Subcutaneous abdominal adipose tissue (tissue), 5 donors: ENCODE measurements at regions not wholly inside any gene's neighbourhood (a gene's known extent, or its start where the extent isn't known, plus 50 kb on each side); places are given as distances from the start of the nearest gene placed in this dataset.
A peak's percentile ranks its signal among the peaks of the same experiment; 100 is the strongest.

ENCODE experiments used
- H3K27ac ChIP-seq: one replicate; pipeline ENCODE4 v1.7.0; 2013; ENCODE audit warnings: low read depth, mild to moderate bottlenecking, inconsistent platforms, low read length, moderate library complexity
- H3K27me3 ChIP-seq, 5 donors: one replicate each; pipeline ENCODE4 v1.7.0; 2013; ENCODE audit warnings: low read length in 5 of 5, inconsistent platforms in 1 of 5; ENCODE audit not compliant: control insufficient read depth in 5 of 5, insufficient read depth in 4 of 5
- H3K36me3 ChIP-seq, 5 donors: one replicate each; pipeline ENCODE4 v1.7.0; 2013; ENCODE audit warnings: low read length in 5 of 5; ENCODE audit not compliant: control insufficient read depth in 5 of 5, insufficient read depth in 5 of 5
- H3K4me1 ChIP-seq, 5 donors: one replicate each; pipeline ENCODE4 v1.7.0; 2013; ENCODE audit warnings: low read length in 5 of 5, mild to moderate bottlenecking in 3 of 5, moderate library complexity in 1 of 5; ENCODE audit not compliant: control insufficient read depth in 5 of 5, insufficient read depth in 5 of 5
- H3K4me3 ChIP-seq, 5 donors: one replicate each; pipeline ENCODE4 v1.7.0; 2013; ENCODE audit warnings: low read length in 5 of 5, low read depth in 1 of 5
- H3K9ac ChIP-seq, 5 donors: one replicate each; pipeline ENCODE4 v1.7.0; 2013; ENCODE audit warnings: low read length in 5 of 5, mild to moderate bottlenecking in 4 of 5, moderate library complexity in 3 of 5
- H3K9me3 ChIP-seq, 5 donors: one replicate each; pipeline ENCODE4 v1.7.0; 2013; ENCODE audit warnings: low read length in 5 of 5; ENCODE audit not compliant: control insufficient read depth in 5 of 5
- donor health status: healthy.
- donor health status: healthy.
- donor health status: healthy.
- donor health status: healthy.
- donor health status: healthy.

GRCh38 chr6:56904068-56904467, 50.8 kb upstream of the BEND6 start:
- Histone ChIP-seq H3K4me1 (peaks cover 0 to 4% (median 0%) of the 10 kb centered on the region in 5 donors), H3K9ac (no peak overlapping the region), H3K4me3 (no peak overlapping the region), H3K36me3 (no peaks in the 10 kb centered on the region), H3K27me3 (no peaks in the 10 kb centered on the region), H3K9me3 (no peaks in the 10 kb centered on the region), H3K27ac (no peak overlapping the region)

GRCh38 chr6:56902641-56903464, 52.1 kb upstream of the BEND6 start:
- H3K9ac ChIP-seq: no peak overlapping the region
- no peaks in the 10 kb centered on the region for H3K27me3 ChIP-seq
- no peak overlapping the region for H3K27ac ChIP-seq
- H3K4me1 ChIP-seq: peaks cover 0 to 4% (median 0%) of the 10 kb centered on the region in 5 donors
- H3K4me3 ChIP-seq: no peak overlapping the region
- no peaks in the 10 kb centered on the region for H3K9me3 ChIP-seq
- H3K36me3 ChIP-seq: no peaks in the 10 kb centered on the region

- Histone ChIP-seq H3K27me3 (no peaks in the 10 kb centered on the region), H3K9me3 (no peaks in the 10 kb centered on the region), H3K36me3 (no peaks in the 10 kb centered on the region), H3K27ac (no peak overlapping the region), H3K4me1 (peaks cover 0 to 4% (median 0%) of the 10 kb centered on the region in 5 donors), H3K4me3 (no peak overlapping the region), H3K9ac (no peak overlapping the region)
Observed at GRCh38 chr6:56900784-56901183, 54.1 kb upstream of the BEND6 start.

GRCh38 chr6:56899753-56900152, 55.2 kb upstream of the BEND6 start:
- Histone ChIP-seq H3K27me3 (no peaks in the 10 kb centered on the region), H3K9me3 (no peaks in the 10 kb centered on the region), H3K4me1 (peaks cover 0 to 2% (median 0%) of the 10 kb centered on the region in 5 donors), H3K27ac (no peak overlapping the region), H3K36me3 (no peaks in the 10 kb centered on the region), H3K4me3 (no peak overlapping the region), H3K9ac (no peak overlapping the region)

- H3K27me3 ChIP-seq: no peaks in the 10 kb centered on the region
- no peak overlapping the region for H3K9ac ChIP-seq
- no peak overlapping the region for H3K27ac ChIP-seq
- H3K4me1 ChIP-seq: no peaks in the 10 kb centered on the region
- H3K4me3 ChIP-seq: no peak overlapping the region
- H3K9me3 ChIP-seq: no peaks in the 10 kb centered on the region
- H3K36me3 ChIP-seq: no peaks in the 10 kb centered on the region
Observed at GRCh38 chr6:56899311-56899710, 55.6 kb upstream of the BEND6 start.

GRCh38 chr6:56897789-56898529, 56.9 kb upstream of the BEND6 start:
- no peaks in the 10 kb centered on the region for H3K4me1 ChIP-seq
- H3K9me3 ChIP-seq: no peaks in the 10 kb centered on the region
- no peak overlapping the region for H3K9ac ChIP-seq
- no peaks in the 10 kb centered on the region for H3K27me3 ChIP-seq
- H3K36me3 ChIP-seq: no peaks in the 10 kb centered on the region
- H3K27ac ChIP-seq: no peak overlapping the region
- no peak overlapping the region for H3K4me3 ChIP-seq

- Histone ChIP-seq H3K9me3 (no peaks in the 10 kb centered on the region), H3K36me3 (no peaks in the 10 kb centered on the region), H3K4me3 (no peak overlapping the region), H3K27me3 (no peaks in the 10 kb centered on the region), H3K27ac (no peak overlapping the region), H3K4me1 (peaks cover 0 to 14% (median 0%) of the 10 kb centered on the region in 5 donors), H3K9ac (no peak overlapping the region)
Observed at GRCh38 chr6:56891754-56892153, 63.2 kb upstream of the BEND6 start.

GRCh38 chr6:56890683-56891429, 64.1 kb upstream of the BEND6 start:
- Histone ChIP-seq H3K27ac (no peak overlapping the region), H3K9me3 (no peaks in the 10 kb centered on the region), H3K4me3 (no peak overlapping the region), H3K36me3 (no peaks in the 10 kb centered on the region), H3K9ac (no peak overlapping the region), H3K27me3 (no peaks in the 10 kb centered on the region), H3K4me1 (peaks cover 0 to 14% (median 0%) of the 10 kb centered on the region in 5 donors)

GRCh38 chr6:56890066-56890465, 64.8 kb upstream of the BEND6 start:
- Histone ChIP-seq H3K9ac (no peak overlapping the region), H3K4me3 (no peak overlapping the region), H3K27me3 (no peaks in the 10 kb centered on the region), H3K4me1 (peaks cover 0 to 14% (median 0%) of the 10 kb centered on the region in 5 donors), H3K36me3 (no peaks in the 10 kb centered on the region), H3K9me3 (no peaks in the 10 kb centered on the region), H3K27ac (no peak overlapping the region)

GRCh38 chr6:56889492-56889891, 65.4 kb upstream of the BEND6 start:
- peak overlapping the region in 1 of 5 donors; percentile 4 for H3K9ac ChIP-seq
- no peaks in the 10 kb centered on the region for H3K9me3 ChIP-seq
- H3K4me3 ChIP-seq: no peak overlapping the region
- no peaks in the 10 kb centered on the region for H3K36me3 ChIP-seq
- H3K27ac ChIP-seq: no peak overlapping the region
- H3K27me3 ChIP-seq: no peaks in the 10 kb centered on the region
- peaks cover 0 to 14% (median 0%) of the 10 kb centered on the region in 5 donors for H3K4me1 ChIP-seq
